HT-29 (cell line): ENCODE measurements at regions not wholly inside any gene's neighbourhood (a gene's known extent, or its start where the extent isn't known, plus 50 kb on each side); places are given as distances from the start of the nearest gene placed in this dataset.
A peak's percentile ranks its signal among the peaks of the same experiment; 100 is the strongest.

Source experiments
- DNase-seq: peaks from one replicate; pipeline ENCODE4 v3.0.0-alpha.2; 2015; ENCODE audit warnings: low spot score

GRCh38 chr2:152875701-152876695 lies 157.6 kb downstream of the ARL6IP6 start:
- DNase-seq: no peak

GRCh38 chr2:152874955-152875354 lies 156.5 kb downstream of the ARL6IP6 start:
- DNase-seq: no peak

- no peak for DNase-seq
Observed at GRCh38 chr2:152870239-152870638, 151.8 kb downstream of the ARL6IP6 start.

GRCh38 chr2:152867397-152867796 lies 149.0 kb downstream of the ARL6IP6 start:
- DNase-seq: no peak

DNA sequence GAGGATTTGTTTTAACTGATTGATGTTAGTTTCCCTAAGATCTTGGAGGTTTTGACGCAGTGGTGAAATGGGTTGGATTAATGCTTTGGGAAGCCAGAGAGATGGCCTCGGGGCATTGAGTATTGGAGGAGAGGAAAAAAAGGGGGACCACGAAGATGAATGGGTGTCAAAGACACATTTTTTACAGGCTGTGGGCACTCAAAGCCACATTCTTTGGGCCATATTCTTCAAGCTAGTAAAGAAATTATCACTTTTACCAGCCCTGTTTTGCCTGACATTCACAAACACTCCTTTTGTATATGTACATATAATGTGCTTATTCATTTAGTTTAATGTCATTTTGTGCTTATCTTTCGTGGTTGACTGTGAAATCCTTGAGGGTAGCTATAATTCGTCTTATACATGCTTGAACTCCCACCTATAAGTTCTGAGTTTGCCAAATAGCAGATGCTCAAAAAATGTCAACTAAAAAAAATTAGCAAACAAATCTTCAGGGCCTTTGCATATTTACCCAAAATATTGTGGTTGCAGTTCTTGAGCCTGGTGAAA lies 146.3 kb downstream of the ARL6IP6 start:
- no peak for DNase-seq

DNA sequence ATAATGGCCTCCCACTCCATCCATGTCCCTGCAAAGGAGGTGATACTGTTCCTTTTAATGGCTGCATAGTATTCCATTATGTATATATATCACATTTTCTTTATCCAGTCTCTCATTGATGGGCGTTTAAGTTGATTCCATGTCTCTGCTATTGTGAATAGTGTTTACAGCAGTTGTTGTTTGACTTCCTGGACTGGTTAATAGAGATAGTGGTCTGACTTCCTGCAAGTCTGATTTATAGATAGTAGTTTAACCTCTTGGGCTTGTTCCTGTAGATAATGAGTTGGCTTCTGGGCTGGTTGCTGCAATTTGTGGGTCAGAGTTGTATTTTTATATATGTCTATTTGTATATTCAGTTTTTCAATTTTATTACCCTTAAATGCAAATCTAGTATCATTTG lies 145.4 kb downstream of the ARL6IP6 start:
- DNase-seq: no peak

- peak; percentile 75 for DNase-seq
Observed at GRCh38 chr2:152861349-152861942, 143.0 kb downstream of the ARL6IP6 start.

DNA sequence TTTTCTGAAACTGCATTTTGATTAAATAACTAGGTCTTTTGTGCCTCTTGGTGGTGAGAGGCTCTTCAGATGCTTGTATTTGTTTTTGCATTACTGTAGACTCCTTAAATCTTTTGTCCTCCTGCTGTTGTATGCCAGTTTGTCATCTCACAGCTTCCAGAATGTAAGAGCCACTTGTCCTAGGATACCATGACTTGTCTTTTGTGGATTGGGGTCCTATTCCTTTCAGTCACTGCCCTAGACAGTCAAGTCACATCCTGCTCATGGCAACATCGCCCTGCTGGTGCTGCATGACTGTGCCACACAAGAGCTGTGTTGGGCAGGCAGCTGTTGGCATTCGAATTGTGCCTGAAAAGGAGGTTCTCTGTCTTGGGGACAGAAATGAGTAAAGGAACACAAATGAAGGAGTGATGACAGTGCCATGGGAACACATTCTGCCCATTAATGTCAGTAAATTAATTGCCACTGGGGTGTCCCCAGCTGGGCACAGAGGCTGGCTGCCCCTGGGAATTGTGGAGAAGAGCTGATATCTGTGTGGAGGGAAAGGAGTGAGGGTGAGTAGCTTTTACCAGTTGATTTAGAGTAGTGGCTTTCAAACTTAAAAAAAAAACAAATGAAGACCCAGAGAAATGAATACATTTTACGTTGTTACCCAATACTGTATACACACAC lies 140.3 kb downstream of the ARL6IP6 start:
- DNase-seq: no peak

GRCh38 chr2:152846697-152847470 lies 128.5 kb downstream of the ARL6IP6 start:
- DNase-seq: no peak

DNA sequence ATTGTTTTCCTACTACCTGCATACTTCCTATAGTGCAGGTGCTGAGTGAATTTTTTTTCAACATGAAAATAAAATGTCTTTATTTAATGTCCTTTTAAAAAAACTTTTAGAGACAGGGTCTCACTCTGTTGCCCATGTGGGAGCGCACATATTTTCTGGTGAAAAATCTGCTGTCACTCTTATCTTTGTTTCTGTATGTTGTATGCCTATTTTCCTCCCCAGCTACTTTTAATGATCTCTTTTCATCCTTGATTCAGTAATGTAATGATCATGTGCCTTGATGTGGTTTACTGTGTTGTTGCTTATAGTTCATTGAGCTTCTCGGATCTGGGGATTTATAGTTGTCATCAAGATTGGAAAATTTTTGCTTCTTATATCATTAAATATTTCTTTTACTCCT lies 117.3 kb downstream of the ARL6IP6 start:
- DNase-seq: no peak

DNA sequence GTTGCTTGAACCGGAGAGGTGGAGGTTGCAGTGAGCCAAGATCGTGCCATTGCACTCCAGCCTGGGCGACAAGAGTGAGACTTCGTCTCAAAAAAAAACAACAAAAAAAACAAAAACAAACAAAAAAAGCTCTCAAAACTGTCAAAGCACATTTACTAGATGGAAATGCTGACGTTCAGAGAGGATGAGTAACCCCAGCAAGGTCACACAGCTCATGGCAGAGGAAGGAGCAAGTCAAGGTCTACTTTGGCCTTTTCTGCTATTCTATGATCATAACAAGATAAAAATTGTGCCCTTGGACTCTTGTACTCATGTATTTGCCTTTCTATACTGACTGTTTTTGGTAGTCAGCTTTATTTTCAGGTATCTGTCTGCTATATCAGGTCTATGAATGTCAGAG lies 109.5 kb downstream of the ARL6IP6 start:
- no peak for DNase-seq

- DNase-seq: no peak
Observed at GRCh38 chr2:152826581-152827279, 108.3 kb downstream of the ARL6IP6 start.

DNA sequence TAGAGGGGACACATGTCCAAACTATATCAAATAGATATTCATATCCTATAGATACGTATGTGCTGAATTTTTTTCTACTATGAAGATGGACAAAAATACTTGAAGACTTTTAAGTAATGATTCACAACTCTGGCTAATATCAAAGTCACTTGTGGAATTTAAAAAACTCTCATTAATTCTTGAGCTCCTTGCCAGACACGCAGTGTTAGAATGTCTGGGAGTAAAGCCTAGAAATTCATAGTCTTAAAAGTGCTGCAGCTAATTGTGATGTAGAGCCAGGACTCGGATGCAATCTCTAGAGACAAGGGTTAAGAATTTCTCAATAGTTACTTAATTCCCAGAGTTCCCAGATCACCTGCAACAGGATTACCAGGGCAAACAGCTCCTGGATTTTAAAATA lies 107.4 kb downstream of the ARL6IP6 start:
- no peak for DNase-seq

GRCh38 chr2:152823905-152824304 lies 105.5 kb downstream of the ARL6IP6 start:
- no peak for DNase-seq

DNA sequence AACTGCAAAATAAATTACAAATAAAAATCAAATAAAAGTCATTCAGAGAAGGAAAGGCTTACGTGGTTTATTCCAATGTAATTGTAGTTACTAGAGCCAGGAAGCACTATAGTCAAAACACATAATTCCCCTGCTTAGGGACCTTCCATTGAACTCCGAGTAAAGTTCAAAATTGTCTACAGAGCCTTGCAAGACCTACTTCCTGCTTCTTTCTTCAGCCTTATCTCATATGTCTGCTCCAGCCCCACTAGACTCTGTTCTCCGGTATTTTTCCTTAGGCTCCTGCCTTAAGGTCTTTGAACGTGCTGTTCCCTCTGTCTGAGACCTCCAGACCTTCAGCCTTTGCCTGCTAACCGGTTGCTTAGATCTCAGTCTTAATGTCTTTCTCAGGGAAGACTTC lies 104.3 kb downstream of the ARL6IP6 start:
- no peak for DNase-seq

GRCh38 chr2:152820048-152820447 lies 101.6 kb downstream of the ARL6IP6 start:
- DNase-seq: no peak

DNA sequence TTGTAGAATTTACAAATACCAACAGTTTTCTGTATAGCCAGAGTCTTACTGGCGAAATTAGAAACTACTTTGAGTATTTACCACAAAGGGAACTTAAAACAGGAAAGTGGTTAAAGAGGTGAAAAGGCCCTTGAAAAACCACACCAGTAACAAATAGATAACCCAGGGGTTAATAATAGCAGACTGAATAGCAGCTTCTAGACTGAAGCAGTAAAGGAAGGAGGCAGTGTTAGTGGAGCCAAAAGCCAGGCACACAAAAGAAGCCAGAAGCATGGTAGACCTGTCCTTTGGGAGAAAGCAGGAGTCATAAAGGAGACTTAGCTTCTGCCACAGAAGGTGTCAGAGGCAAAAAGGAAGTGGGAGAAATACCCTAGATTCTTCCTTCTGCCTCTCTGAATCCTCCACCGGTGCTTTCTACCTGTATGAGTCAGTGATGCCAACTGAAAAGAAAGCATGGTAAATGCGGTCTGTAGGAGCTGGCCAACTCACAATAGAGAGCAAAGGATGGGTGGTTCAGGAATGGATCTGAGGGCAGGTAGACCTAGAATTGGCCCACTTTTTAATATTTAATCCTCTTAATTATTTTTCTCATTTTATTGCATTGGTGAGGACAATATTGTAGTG lies 97.3 kb downstream of the ARL6IP6 start:
- no peak for DNase-seq

GRCh38 chr2:152814475-152815030 lies 96.1 kb downstream of the ARL6IP6 start:
- DNase-seq: no peak

- no peak for DNase-seq
Observed at GRCh38 chr2:152813351-152813750, 94.9 kb downstream of the ARL6IP6 start.
